Right cardiac atrium (tissue), 5 donors: ENCODE measurements at regions not wholly inside any gene's neighbourhood (a gene's known extent, or its start where the extent isn't known, plus 50 kb on each side); places are given as distances from the start of the nearest gene placed in this dataset.

ENCODE experiments used
- ATAC-seq, 2 donors: fragments of 200-7000 bp; cut with Tn5 transposase; one replicate each; pipeline versions ENCODE4 v1.8.0 to v1.9.1; 2020; ENCODE audit warnings: moderate library complexity in 2 of 2, mild to moderate bottlenecking in 1 of 2
- DNase-seq, 3 donors: peaks; one replicate each; pipeline ENCODE4 v3.0.0-alpha.2; 2020
- H3K27ac ChIP-seq: one replicate; pipeline ENCODE4 v1.5.1; 2013; ENCODE audit warnings: mild to moderate bottlenecking, low read length, control low read depth, moderate library complexity
- H3K27me3 ChIP-seq: one replicate; pipeline ENCODE4 v1.6.1; 2013; ENCODE audit not compliant: control insufficient read depth, insufficient read depth
- H3K4me1 ChIP-seq: one replicate; pipeline ENCODE4 v1.6.1; 2013; ENCODE audit warnings: low read length; ENCODE audit not compliant: control insufficient read depth, insufficient read depth
- H3K4me3 ChIP-seq: one replicate; pipeline ENCODE4 v1.5.1; 2013; ENCODE audit warnings: low read length, control low read depth
- H3K9me3 ChIP-seq: one replicate; pipeline ENCODE4 v1.6.1; 2013; ENCODE audit warnings: low read length; ENCODE audit not compliant: control insufficient read depth
- WGBS: extraction: QIAGEN DNeasy Blood & Tissue Kit; methylation state at CpG from one replicate; pipeline ENCODE4 v1.1.7; 2013; 5-methylcytosine and 5-hydroxymethylcytosine counted together
- intact Hi-C, 4 donors: fragments of 100-400 bp; cut with DNase I; formaldehyde crosslinking; loops; one replicate each; pipeline versions ENCODE4 v1.11.0 to v1.14.0; 2022 to 2023
- donor health status: healthy with polysubstance abuse.
- donor health status: DM: no; HTN: yes; CAD: no.
- donor health status: DM: no; HTN: no; CAD: no.
- donor health status: DM: no; HTN: yes; CAD: no; lungs with severe emphysema.
- donor health status: DM: yes; HTN: yes; CAD: no.

DNA sequence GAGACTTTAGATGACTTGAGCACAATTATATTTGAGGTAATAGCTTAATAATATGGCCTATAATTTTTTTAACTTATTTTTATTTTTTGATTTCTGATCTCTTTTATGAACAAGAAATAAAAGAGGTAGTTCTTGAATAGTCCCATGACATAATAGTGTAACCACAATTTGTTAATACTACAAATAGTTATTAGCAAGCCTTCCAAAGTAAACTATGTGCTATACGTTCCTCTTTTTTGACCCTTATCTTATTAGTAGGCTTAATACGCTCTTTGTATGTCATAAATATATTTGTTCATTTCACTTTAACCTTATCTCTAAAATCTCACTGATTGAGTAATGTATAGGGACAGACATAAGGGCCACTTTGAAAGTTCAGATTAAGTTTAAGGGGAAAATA lies 78.7 kb upstream of the NR4A3 start:
- Histone ChIP-seq H3K27ac (no peak overlapping the region), H3K4me3 (no peak overlapping the region), H3K4me1 (no peaks in the 10 kb centered on the region), H3K27me3 (no peaks in the 10 kb centered on the region), H3K9me3 (no peaks in the 10 kb centered on the region)
- WGBS: 68% methylated on average over 2 of the region's 2 CpGs
- DNase-seq: no peak
- intact Hi-C loops: no loop called here
- ATAC-seq: no peak

DNA sequence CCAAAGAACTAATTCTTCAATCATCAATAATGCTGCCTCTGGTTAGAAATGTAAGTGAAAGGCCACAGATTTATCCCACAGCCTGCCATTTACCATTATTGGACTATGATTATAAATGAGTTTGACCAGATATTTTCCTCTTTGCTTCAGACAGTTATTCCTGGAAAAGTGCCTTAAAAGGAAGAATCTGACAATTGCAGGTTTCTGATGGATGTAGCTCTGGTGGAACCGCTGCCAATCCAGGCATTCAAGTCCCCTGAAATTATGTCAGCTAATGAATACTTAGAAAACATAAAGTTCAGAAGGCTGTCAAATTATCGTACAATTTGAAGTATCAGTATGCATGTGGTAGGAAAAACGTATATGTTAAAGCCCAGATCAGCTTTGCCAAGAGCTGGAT lies 78.2 kb upstream of the NR4A3 start:
- Histone ChIP-seq H3K4me3 (no peak overlapping the region), H3K27ac (no peak overlapping the region), H3K4me1 (no peaks in the 10 kb centered on the region), H3K9me3 (no peaks in the 10 kb centered on the region), H3K27me3 (no peaks in the 10 kb centered on the region)
- no peak for ATAC-seq
- no peak for DNase-seq
- WGBS: 91% methylated on average over 3 of the region's 3 CpGs
- intact Hi-C loops: no loop called here

DNA sequence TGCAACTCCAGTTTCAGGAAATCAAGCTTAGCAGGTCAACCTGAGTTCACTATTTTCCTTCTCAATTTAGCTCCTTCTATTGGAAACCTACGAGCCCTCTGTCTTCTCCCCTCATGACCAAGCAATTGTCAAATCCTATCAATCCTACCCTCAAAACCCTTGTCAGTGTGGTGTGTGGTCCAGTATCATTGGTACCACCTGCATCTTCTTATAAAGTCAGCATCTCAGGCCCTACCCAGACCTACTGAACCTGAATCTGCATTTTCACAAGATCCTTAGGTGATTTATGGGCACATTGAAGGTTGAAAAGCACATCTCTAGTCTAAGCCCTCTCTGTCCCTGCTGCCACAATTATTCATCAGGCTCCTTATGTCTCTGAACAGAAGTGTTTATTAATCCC lies 77.6 kb upstream of the NR4A3 start:
- H3K9me3 ChIP-seq: no peaks in the 10 kb centered on the region
- intact Hi-C loops: no loop called here

DNA sequence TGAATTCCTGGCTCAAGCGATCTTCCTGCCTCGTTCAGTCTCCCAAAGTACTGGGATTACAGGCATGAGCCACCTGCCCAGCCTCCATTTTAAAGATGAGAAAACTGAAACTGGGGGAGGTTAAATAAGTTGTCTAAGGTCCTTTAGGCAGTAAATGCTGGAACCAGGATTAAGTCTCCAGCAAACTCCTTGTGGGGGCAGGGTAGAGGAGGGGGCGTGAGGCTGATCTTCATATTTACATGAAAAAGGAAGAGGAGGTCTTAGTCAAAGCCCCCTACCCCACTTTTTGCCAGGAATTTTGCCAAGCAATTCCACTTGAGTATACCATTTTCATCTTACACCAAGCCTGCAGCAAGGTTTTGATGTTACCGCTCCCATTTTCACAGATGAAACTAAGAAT lies 76.6 kb upstream of the NR4A3 start:
- H3K9me3 ChIP-seq: no peaks in the 10 kb centered on the region
- ATAC-seq: no peak
- H3K4me3 ChIP-seq: no peak overlapping the region
- no peaks in the 10 kb centered on the region for H3K27me3 ChIP-seq
- no peak overlapping the region for H3K27ac ChIP-seq
- no peaks in the 10 kb centered on the region for H3K4me1 ChIP-seq
- WGBS: 87% methylated on average over 4 of the region's 4 CpGs
- intact Hi-C loops: no loop called here
- no peak for DNase-seq

More for the DNA sequence above, 77.6 kb upstream of the NR4A3 start:
- H3K4me1 ChIP-seq: no peaks in the 10 kb centered on the region
- WGBS: 78% methylated on average over 1 of the region's 1 CpG
- H3K4me3 ChIP-seq: no peak overlapping the region
- H3K27ac ChIP-seq: no peak overlapping the region
- DNase-seq: no peak
- H3K27me3 ChIP-seq: no peaks in the 10 kb centered on the region
- no peak for ATAC-seq

DNA sequence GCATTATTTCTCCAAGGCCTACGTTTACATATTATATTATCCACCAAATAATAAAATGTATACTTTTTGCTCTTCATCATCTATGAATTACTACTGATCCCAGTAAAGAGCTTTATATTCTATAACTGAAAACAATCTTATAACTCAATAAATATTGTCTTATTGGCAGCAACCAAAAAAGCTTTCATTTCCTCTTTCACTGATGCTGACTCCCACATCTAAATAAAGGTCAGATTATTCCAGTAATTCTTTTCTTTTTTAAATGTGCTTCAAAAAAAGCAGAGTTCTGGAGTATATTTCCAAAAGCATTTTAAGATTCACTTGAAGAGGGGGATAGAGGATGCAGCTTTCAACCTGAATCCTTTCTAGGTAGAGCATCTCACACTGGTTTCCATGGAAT lies 75.3 kb upstream of the NR4A3 start:
- DNase-seq (no peak), ATAC-seq (no peak)
- Histone ChIP-seq H3K27ac (no peak overlapping the region), H3K9me3 (no peaks in the 10 kb centered on the region), H3K27me3 (no peaks in the 10 kb centered on the region), H3K4me3 (no peak overlapping the region), H3K4me1 (no peaks in the 10 kb centered on the region)
- 82% methylated on average over 1 of the region's 1 CpG for WGBS
- intact Hi-C loops: no loop called here

DNA sequence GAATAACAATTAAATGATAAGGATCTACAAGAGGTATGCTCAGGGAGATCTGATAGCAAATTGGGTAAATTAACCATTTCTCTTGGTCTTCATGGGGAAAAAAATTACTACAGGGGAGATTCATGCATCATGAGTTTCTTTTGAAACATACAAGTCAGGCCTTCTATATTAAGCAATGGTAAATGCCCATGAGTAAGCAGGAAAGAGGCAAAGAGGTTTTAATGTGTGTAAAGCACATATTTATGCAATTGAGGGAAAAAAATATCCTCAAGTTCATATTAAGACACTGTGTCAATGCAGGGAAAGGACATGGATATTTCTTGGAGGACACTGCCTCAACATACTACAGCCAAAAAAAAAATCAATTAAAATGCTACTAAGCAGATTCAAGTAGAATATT lies 73.4 kb upstream of the NR4A3 start:
- H3K4me3 ChIP-seq: no peak overlapping the region
- H3K9me3 ChIP-seq: no peaks in the 10 kb centered on the region
- no peaks in the 10 kb centered on the region for H3K4me1 ChIP-seq
- ATAC-seq: no peak
- H3K27ac ChIP-seq: no peak overlapping the region
- no peak for DNase-seq
- no peaks in the 10 kb centered on the region for H3K27me3 ChIP-seq
- intact Hi-C loops: no loop called here

DNA sequence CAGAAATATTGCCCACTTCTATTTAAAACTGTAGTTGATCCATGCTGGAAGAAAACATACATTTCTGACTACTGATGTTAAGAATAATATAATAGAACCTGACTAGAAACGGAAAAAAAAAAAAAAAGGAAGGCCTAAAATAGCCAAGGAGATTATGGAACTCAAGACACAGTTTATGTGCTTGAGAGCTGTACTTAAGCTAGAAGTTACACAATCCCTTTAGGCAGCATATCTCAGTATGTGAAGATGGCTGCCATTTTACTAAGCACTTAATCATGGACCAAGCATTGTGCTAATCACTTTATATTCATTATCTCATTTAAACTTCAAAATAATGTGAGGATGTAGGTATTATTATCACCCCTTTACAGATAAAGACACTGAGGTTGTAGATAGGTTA lies 73.0 kb upstream of the NR4A3 start:
- 54% methylated on average over 1 of the region's 1 CpG for WGBS
- Histone ChIP-seq H3K9me3 (no peaks in the 10 kb centered on the region), H3K27ac (no peak overlapping the region), H3K4me1 (no peaks in the 10 kb centered on the region), H3K27me3 (no peaks in the 10 kb centered on the region), H3K4me3 (no peak overlapping the region)
- no peak for ATAC-seq
- intact Hi-C loops: no loop called here
- no peak for DNase-seq

DNA sequence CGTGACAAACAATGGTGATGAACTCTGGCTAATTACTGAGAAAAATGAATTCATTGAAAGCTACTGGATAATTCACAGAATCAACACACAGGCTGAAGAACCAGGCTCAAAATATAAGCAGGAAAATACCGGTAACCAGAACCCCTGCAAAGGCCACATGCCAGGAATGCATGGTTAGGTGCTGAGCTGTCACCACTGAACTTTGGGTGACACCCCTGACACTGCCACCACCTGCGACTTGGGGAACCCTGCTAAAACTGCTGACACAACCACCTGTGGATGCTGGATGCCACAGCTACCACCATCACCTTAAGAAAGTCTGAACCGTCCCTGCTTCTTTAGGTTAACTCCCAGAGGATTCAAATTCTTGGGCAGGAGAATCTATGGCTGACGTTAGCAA lies 72.0 kb upstream of the NR4A3 start:
- Histone ChIP-seq H3K4me3 (no peak overlapping the region), H3K27me3 (no peaks in the 10 kb centered on the region), H3K27ac (no peak overlapping the region), H3K4me1 (no peaks in the 10 kb centered on the region), H3K9me3 (no peaks in the 10 kb centered on the region)
- WGBS: 89% methylated on average over 5 of the region's 5 CpGs
- intact Hi-C loops: no loop called here
- DNase-seq (no peak), ATAC-seq (no peak)

DNA sequence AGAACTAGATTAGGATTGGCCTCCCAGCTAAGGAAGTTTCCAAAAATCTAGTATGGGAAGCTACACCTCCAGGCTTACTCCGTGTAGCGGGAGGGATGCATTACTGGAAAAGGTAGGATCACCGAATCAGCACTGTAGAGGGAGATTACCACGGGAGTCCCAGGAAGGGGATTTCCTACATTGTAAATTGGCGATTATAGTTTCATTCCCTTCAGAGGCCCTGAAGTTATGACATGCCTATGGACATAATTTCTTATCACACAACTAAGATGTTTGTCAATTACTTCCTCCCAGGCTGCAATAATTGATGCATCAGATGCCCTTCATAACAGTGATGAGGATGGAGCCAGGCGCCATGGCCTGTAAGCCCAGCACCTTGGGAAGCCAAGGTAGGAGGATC lies 71.2 kb upstream of the NR4A3 start:
- 93% methylated on average over 6 of the region's 6 CpGs for WGBS
- H3K27me3 ChIP-seq: no peaks in the 10 kb centered on the region
- no peak for DNase-seq
- H3K4me1 ChIP-seq: no peaks in the 10 kb centered on the region
- intact Hi-C loops: no loop called here
- no peak for ATAC-seq
- H3K27ac ChIP-seq: no peak overlapping the region
- no peak overlapping the region for H3K4me3 ChIP-seq
- no peaks in the 10 kb centered on the region for H3K9me3 ChIP-seq

DNA sequence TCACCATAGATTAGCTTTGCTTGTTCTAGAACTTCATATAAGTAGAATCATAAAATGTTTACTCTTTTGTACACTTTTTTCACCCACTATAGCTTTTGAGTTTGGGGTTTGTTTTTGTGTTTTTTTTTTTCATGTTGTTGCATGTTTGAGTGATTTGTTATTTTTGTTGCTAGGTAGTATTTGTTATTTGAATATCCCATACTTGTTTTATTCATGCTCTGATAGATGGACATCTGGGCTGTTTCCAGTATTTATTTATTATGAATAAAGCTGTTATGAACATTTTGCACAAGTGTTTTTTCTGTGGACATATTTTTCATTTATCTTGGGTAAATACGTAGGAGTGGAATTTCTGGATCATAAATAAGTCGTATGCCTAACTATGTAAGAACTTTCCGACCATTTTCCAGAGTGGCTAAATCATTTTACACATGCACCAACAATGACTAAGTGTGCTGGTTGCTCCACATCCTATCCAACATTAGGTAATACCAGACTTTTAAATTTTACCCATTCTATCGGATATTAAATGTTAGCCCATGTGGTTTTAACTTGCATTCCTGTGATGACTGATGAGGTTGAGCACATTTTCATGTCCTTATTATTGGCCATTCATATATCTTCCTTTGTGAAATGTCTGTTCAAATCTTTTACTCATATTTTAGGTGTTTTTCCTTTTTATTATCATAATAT lies 69.1 kb upstream of the NR4A3 start:
- Histone ChIP-seq H3K27ac (no peak overlapping the region), H3K27me3 (no peaks in the 10 kb centered on the region), H3K4me3 (no peak overlapping the region), H3K4me1 (no peaks in the 10 kb centered on the region), H3K9me3 (no peaks in the 10 kb centered on the region)
- intact Hi-C loops: no loop called here
- ATAC-seq: no peak
- no peak for DNase-seq
- 82% methylated on average over 4 of the region's 4 CpGs for WGBS

DNA sequence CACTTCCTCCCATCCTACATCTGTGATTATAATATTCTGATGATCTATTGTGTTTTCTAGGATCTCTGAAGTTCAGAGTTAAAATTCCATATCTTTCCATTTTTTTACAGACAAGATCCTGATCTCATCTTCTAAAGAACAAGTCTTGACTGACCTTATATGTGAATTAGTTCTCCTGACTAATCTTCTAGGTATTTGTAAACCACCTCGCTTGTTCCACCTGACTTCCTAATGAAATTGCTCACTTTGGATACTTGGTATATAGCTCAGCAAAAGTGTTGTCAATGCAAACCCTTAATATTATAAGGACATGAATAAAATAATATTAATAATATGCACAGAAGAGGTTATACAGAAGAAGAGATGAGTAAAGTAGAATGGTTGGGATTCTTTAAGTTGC lies 68.2 kb upstream of the NR4A3 start:
- ATAC-seq (no peak), DNase-seq (no peak)
- H3K4me3 ChIP-seq: no peak overlapping the region
- H3K4me1 ChIP-seq: no peaks in the 10 kb centered on the region
- no peak overlapping the region for H3K27ac ChIP-seq
- 91% methylated on average over 1 of the region's 1 CpG for WGBS
- H3K9me3 ChIP-seq: no peaks in the 10 kb centered on the region
- intact Hi-C loops: no loop called here
- no peaks in the 10 kb centered on the region for H3K27me3 ChIP-seq

DNA sequence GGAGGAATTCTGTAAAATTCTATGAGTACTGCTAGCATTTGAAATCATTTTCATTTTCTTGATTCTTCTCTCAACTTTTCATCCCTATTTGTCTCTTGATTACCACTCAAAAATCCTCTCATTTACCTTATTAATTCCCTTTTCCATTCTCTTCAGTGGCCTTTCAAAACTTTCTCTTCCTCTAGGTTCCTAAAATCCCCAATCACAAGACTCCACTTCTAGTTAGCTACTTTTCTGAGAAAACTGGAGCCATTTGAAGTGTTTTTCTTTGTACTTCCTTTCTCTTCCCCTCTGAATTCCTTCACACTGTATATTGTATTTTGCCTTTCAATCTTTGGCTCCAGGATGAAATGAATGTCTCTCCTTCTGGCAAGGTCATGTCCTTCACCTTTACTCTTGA lies 61.3 kb upstream of the NR4A3 start:
- H3K27ac ChIP-seq: no peak overlapping the region

More for the DNA sequence above, 61.3 kb upstream of the NR4A3 start:
- Histone ChIP-seq H3K4me1 (no peaks in the 10 kb centered on the region), H3K27me3 (no peaks in the 10 kb centered on the region), H3K9me3 (no peaks in the 10 kb centered on the region), H3K4me3 (no peak overlapping the region)
- DNase-seq (no peak), ATAC-seq (no peak)
- intact Hi-C loops: no loop called here
